HG03565 (cell line): ENCODE measurements at regions not wholly inside any gene's neighbourhood (a gene's known extent, or its start where the extent isn't known, plus 50 kb on each side); places are given as distances from the start of the nearest gene placed in this dataset.

Source experiments
- ATAC-seq: cut with Tn5 transposase; IDR thresholded peaks from one replicate; pipeline ENCODE4 v1.9.1; 2021; ENCODE audit warnings: mild to moderate bottlenecking, moderate library complexity; ENCODE audit not compliant: unreplicated experiment

- ATAC-seq, result no peak
Measured at GRCh38 chr5:98624145-98624880, 149.2 kb upstream of the RGMB start.

- ATAC-seq, result no peak
Measured at GRCh38 chr5:98627121-98627520, 146.3 kb upstream of the RGMB start.

- no peak for ATAC-seq
Measured at GRCh38 chr5:98630621-98631020, 142.8 kb upstream of the RGMB start.

GRCh38 chr5:98631311-98632054 is 142.0 kb upstream of the RGMB start:
- ATAC-seq, result no peak

- ATAC-seq, result no peak
Measured at GRCh38 chr5:98635656-98636055, 137.8 kb upstream of the RGMB start.

- ATAC-seq, result no peak
Measured at GRCh38 chr5:98637116-98637515, 136.3 kb upstream of the RGMB start.

- ATAC-seq, result no peak
Measured at GRCh38 chr5:98637557-98637956, 135.9 kb upstream of the RGMB start.

GRCh38 chr5:98638111-98638510 is 135.4 kb upstream of the RGMB start:
- no peak for ATAC-seq

GRCh38 chr5:98638701-98639100 is 134.8 kb upstream of the RGMB start:
- ATAC-seq, result no peak

- ATAC-seq, result no peak
Measured at GRCh38 chr5:98639274-98639673, 134.2 kb upstream of the RGMB start.

GRCh38 chr5:98641671-98642070 is 131.8 kb upstream of the RGMB start:
- ATAC-seq, result no peak

GRCh38 chr5:98643569-98643968 is 129.9 kb upstream of the RGMB start:
- ATAC-seq, result no peak

- no peak for ATAC-seq
Measured at GRCh38 chr5:98651715-98652114, 121.7 kb upstream of the RGMB start.

GRCh38 chr5:98656125-98656795 is 117.2 kb upstream of the RGMB start:
- ATAC-seq, result no peak

GRCh38 chr5:98656796-98657195 is 116.7 kb upstream of the RGMB start:
- no peak for ATAC-seq

GRCh38 chr5:98657559-98657958 is 115.9 kb upstream of the RGMB start:
- ATAC-seq, result no peak

- ATAC-seq, result no peak
Measured at GRCh38 chr5:98663521-98663920, 109.9 kb upstream of the RGMB start.

GRCh38 chr5:98664736-98665135 is 108.7 kb upstream of the RGMB start:
- ATAC-seq, result no peak

GRCh38 chr5:98679963-98680362 is 93.5 kb upstream of the RGMB start:
- ATAC-seq, result no peak

- ATAC-seq, result no peak
Measured at GRCh38 chr5:98690002-98690401, 83.5 kb upstream of the RGMB start.

GRCh38 chr5:98694902-98695301 is 78.6 kb upstream of the RGMB start:
- ATAC-seq, result no peak

- no peak for ATAC-seq
Measured at GRCh38 chr5:98698359-98698758, 75.1 kb upstream of the RGMB start.
